HAP-1 (cell line): ENCODE measurements at regions not wholly inside any gene's neighbourhood (a gene's known extent, or its start where the extent isn't known, plus 50 kb on each side); places are given as distances from the start of the nearest gene placed in this dataset.

Experiments
- DNase-seq, 2 experiments: peaks; one replicate each; pipeline ENCODE4 v3.0.0-alpha.2; 2016 to 2020; ENCODE audit warnings: low spot score in 2 of 2
- H3K27me3 ChIP-seq: fragments of 250-450 bp; sonication (Bioruptor Pico); 2 replicates; pipeline ENCODE4 v1.5.1; 2020; ENCODE audit warnings: low read depth, mild to moderate bottlenecking, moderate library complexity
- H3K36me3 ChIP-seq: fragments of 250-450 bp; sonication (Bioruptor Pico); replicated peaks from 2 replicates; pipeline ENCODE4 v1.5.1; 2020; ENCODE audit warnings: mild to moderate bottlenecking
- H3K4me1 ChIP-seq: fragments of 250-450 bp; sonication (Bioruptor Pico); 2 replicates; pipeline ENCODE4 v1.5.1; 2020; ENCODE audit warnings: mild to moderate bottlenecking
- H3K4me3 ChIP-seq: fragments of 250-450 bp; sonication (Bioruptor Pico); 2 replicates; pipeline ENCODE4 v1.5.1; 2020; ENCODE audit warnings: mild to moderate bottlenecking, moderate library complexity
- H3K9me3 ChIP-seq: fragments of 250-450 bp; sonication (Bioruptor Pico); 2 replicates; pipeline ENCODE4 v1.5.1; 2020; ENCODE audit warnings: mild to moderate bottlenecking, moderate library complexity
- in situ Hi-C: fragments of 300-500 bp; cut with MboI; formaldehyde crosslinking; loops from 3 replicates; pipeline ENCODE4 v1.14.3; 2020; ENCODE audit warnings: low sequenced_read_pairs, inconsistent platforms, mixed read lengths

GRCh38 chr12:24709216-24709615 lies 239.7 kb downstream of the BCAT1 start:
- H3K4me1 ChIP-seq, result no peaks in the 10 kb centered on the region
- no peak overlapping the region for H3K4me3 ChIP-seq

GRCh38 chr12:24708718-24709117 lies 240.2 kb downstream of the BCAT1 start:
- in situ Hi-C loops, result no loop called here

More at GRCh38 chr12:24709216-24709615, 239.7 kb downstream of the BCAT1 start:
- no peak for DNase-seq
- Histone ChIP-seq H3K36me3 (no peaks in the 10 kb centered on the region), H3K9me3 (no peaks in the 10 kb centered on the region), H3K27me3 (no peaks in the 10 kb centered on the region)
- in situ Hi-C loops, result no loop called here

GRCh38 chr12:24708043-24708442 lies 240.9 kb downstream of the BCAT1 start:
- Histone ChIP-seq H3K9me3 (no peaks in the 10 kb centered on the region), H3K4me1 (no peaks in the 10 kb centered on the region), H3K36me3 (no peaks in the 10 kb centered on the region), H3K27me3 (no peaks in the 10 kb centered on the region), H3K4me3 (no peak overlapping the region)
- DNase-seq, result no peak
- in situ Hi-C loops, result no loop called here

More at GRCh38 chr12:24708718-24709117, 240.2 kb downstream of the BCAT1 start:
- no peaks in the 10 kb centered on the region for H3K9me3 ChIP-seq
- no peaks in the 10 kb centered on the region for H3K36me3 ChIP-seq
- no peak overlapping the region for H3K4me3 ChIP-seq
- no peak for DNase-seq
- no peaks in the 10 kb centered on the region for H3K4me1 ChIP-seq
- H3K27me3 ChIP-seq, result no peaks in the 10 kb centered on the region

- Histone ChIP-seq H3K36me3 (no peaks in the 10 kb centered on the region), H3K27me3 (no peaks in the 10 kb centered on the region), H3K9me3 (no peaks in the 10 kb centered on the region), H3K4me1 (no peaks in the 10 kb centered on the region), H3K4me3 (no peak overlapping the region)
- no peak for DNase-seq
- in situ Hi-C loops, result no loop called here
Measured at GRCh38 chr12:24707334-24707733, 241.6 kb downstream of the BCAT1 start.

GRCh38 chr12:24705741-24706358 lies 243.1 kb downstream of the BCAT1 start:
- in situ Hi-C loops, result no loop called here
- H3K4me1 ChIP-seq, result no peaks in the 10 kb centered on the region
- no peaks in the 10 kb centered on the region for H3K27me3 ChIP-seq
- H3K9me3 ChIP-seq, result no peaks in the 10 kb centered on the region
- H3K36me3 ChIP-seq, result no peaks in the 10 kb centered on the region
- no peak overlapping the region for H3K4me3 ChIP-seq
- no peak for DNase-seq

- in situ Hi-C loops, result no loop called here
- no peaks in the 10 kb centered on the region for H3K36me3 ChIP-seq
- no peak for DNase-seq
- H3K4me1 ChIP-seq, result no peaks in the 10 kb centered on the region
- H3K27me3 ChIP-seq, result no peaks in the 10 kb centered on the region
- no peak overlapping the region for H3K4me3 ChIP-seq
- H3K9me3 ChIP-seq, result no peaks in the 10 kb centered on the region
Measured at GRCh38 chr12:24705216-24705615, 243.7 kb downstream of the BCAT1 start.

- Histone ChIP-seq H3K4me1 (no peaks in the 10 kb centered on the region), H3K36me3 (no peaks in the 10 kb centered on the region), H3K9me3 (no peaks in the 10 kb centered on the region), H3K4me3 (no peak overlapping the region), H3K27me3 (no peaks in the 10 kb centered on the region)
- in situ Hi-C loops, result no loop called here
- DNase-seq, result no peak
Measured at GRCh38 chr12:24701343-24701742, 247.6 kb downstream of the BCAT1 start.

GRCh38 chr12:24698972-24699371 lies 249.9 kb downstream of the BCAT1 start:
- no peaks in the 10 kb centered on the region for H3K9me3 ChIP-seq
- peaks cover 11% of the 10 kb centered on the region for H3K4me1 ChIP-seq
- no peaks in the 10 kb centered on the region for H3K27me3 ChIP-seq
- H3K36me3 ChIP-seq, result no peaks in the 10 kb centered on the region
- in situ Hi-C loops, result no loop called here
- H3K4me3 ChIP-seq, result no peak overlapping the region
- no peak for DNase-seq

GRCh38 chr12:24697769-24698168 lies 251.1 kb downstream of the BCAT1 start:
- peaks cover 11% of the 10 kb centered on the region for H3K4me1 ChIP-seq
- no peak for DNase-seq
- in situ Hi-C loops, result no loop called here

GRCh38 chr12:24697295-24697694 lies 251.6 kb downstream of the BCAT1 start:
- in situ Hi-C loops, result no loop called here
- H3K36me3 ChIP-seq, result no peaks in the 10 kb centered on the region
- DNase-seq, result no peak
- no peaks in the 10 kb centered on the region for H3K27me3 ChIP-seq
- no peak overlapping the region for H3K4me3 ChIP-seq
- peaks cover 11% of the 10 kb centered on the region for H3K4me1 ChIP-seq
- no peaks in the 10 kb centered on the region for H3K9me3 ChIP-seq

More at GRCh38 chr12:24697769-24698168, 251.1 kb downstream of the BCAT1 start:
- H3K36me3 ChIP-seq, result no peaks in the 10 kb centered on the region
- no peaks in the 10 kb centered on the region for H3K27me3 ChIP-seq
- no peaks in the 10 kb centered on the region for H3K9me3 ChIP-seq
- no peak overlapping the region for H3K4me3 ChIP-seq

- in situ Hi-C loops, result no loop called here
- no peaks in the 10 kb centered on the region for H3K36me3 ChIP-seq
- no peak for DNase-seq
- H3K4me3 ChIP-seq, result no peak overlapping the region
- H3K4me1 ChIP-seq, result peaks cover 11% of the 10 kb centered on the region
- no peaks in the 10 kb centered on the region for H3K27me3 ChIP-seq
- H3K9me3 ChIP-seq, result no peaks in the 10 kb centered on the region
Measured at GRCh38 chr12:24696800-24697199, 252.1 kb downstream of the BCAT1 start.

- Histone ChIP-seq H3K9me3 (no peaks in the 10 kb centered on the region), H3K27me3 (no peaks in the 10 kb centered on the region), H3K36me3 (no peaks in the 10 kb centered on the region), H3K4me3 (no peak overlapping the region), H3K4me1 (peaks cover 11% of the 10 kb centered on the region)
- in situ Hi-C loops, result no loop called here
- peak in 1 of 2 experiments; percentile 40 for DNase-seq
Measured at GRCh38 chr12:24695657-24696329, 253.1 kb downstream of the BCAT1 start.

- in situ Hi-C loops, result no loop called here
- DNase-seq, result no peak
- Histone ChIP-seq H3K36me3 (no peaks in the 10 kb centered on the region), H3K4me1 (peaks cover 11% of the 10 kb centered on the region), H3K4me3 (no peak overlapping the region), H3K27me3 (0 out of 2 replicates have a peak, but pooled peaks cover 1% of the 10 kb centered on the region), H3K9me3 (no peaks in the 10 kb centered on the region)
Measured at GRCh38 chr12:24695103-24695502, 253.8 kb downstream of the BCAT1 start.

- Histone ChIP-seq H3K4me3 (no peak overlapping the region), H3K9me3 (no peaks in the 10 kb centered on the region), H3K36me3 (no peaks in the 10 kb centered on the region), H3K4me1 (peaks cover 17% of the 10 kb centered on the region), H3K27me3 (peaks cover 11% of the 10 kb centered on the region; the same call in 1 of the 2 replicates)
- peak in 1 of 2 experiments; percentile 45 for DNase-seq
- in situ Hi-C loops, result no loop called here
Measured at GRCh38 chr12:24688601-24689000, 260.3 kb downstream of the BCAT1 start.
